HG02938 (cell line): ENCODE measurements at regions not wholly inside any gene's neighbourhood (a gene's known extent, or its start where the extent isn't known, plus 50 kb on each side); places are given as distances from the start of the nearest gene placed in this dataset.
"Not testable (repeated sequence)": the region's sequence is repeated elsewhere in the genome, so short reads cannot be mapped to it uniquely, and the experiment has no call there.

ENCODE experiments used
- ATAC-seq: cut with Tn5 transposase; IDR thresholded peaks from one replicate; pipeline ENCODE4 v1.9.1; 2021; ENCODE audit warnings: mild to moderate bottlenecking, moderate library complexity; ENCODE audit not compliant: unreplicated experiment

GRCh38 chr1:99361406-99361805 lies 97.1 kb downstream of the PLPPR4 start:
- ATAC-seq: no peak

- no peak for ATAC-seq
These were observed 99.2 kb downstream of the PLPPR4 start for GRCh38 chr1:99363531-99363930.

GRCh38 chr1:99365141-99365540 lies 100.8 kb downstream of the PLPPR4 start:
- ATAC-seq: no peak

- no peak for ATAC-seq
These were observed 101.3 kb downstream of the PLPPR4 start for GRCh38 chr1:99365545-99365944.

GRCh38 chr1:99369154-99369553 lies 104.9 kb downstream of the PLPPR4 start:
- ATAC-seq: no peak

GRCh38 chr1:99370476-99370875 lies 106.2 kb downstream of the PLPPR4 start:
- ATAC-seq: no peak

GRCh38 chr1:99371413-99371812 lies 107.1 kb downstream of the PLPPR4 start:
- no peak for ATAC-seq

- ATAC-seq: no peak
These were observed 109.8 kb downstream of the PLPPR4 start for GRCh38 chr1:99374109-99374508.

GRCh38 chr1:99374693-99375092 lies 110.4 kb downstream of the PLPPR4 start:
- not testable (repeated sequence) for ATAC-seq

GRCh38 chr1:99384021-99384420 lies 119.7 kb downstream of the PLPPR4 start:
- no peak for ATAC-seq

- ATAC-seq: no peak
These were observed 121.6 kb downstream of the PLPPR4 start for GRCh38 chr1:99385852-99386251.

GRCh38 chr1:99396389-99396788 lies 132.1 kb downstream of the PLPPR4 start:
- ATAC-seq: no peak

GRCh38 chr1:99397029-99397428 lies 132.7 kb downstream of the PLPPR4 start:
- no peak for ATAC-seq

- no peak for ATAC-seq
These were observed 133.6 kb downstream of the PLPPR4 start for GRCh38 chr1:99397863-99398262.

- ATAC-seq: not testable (repeated sequence)
These were observed 137.3 kb downstream of the PLPPR4 start for GRCh38 chr1:99401556-99401955.

- ATAC-seq: not testable (repeated sequence)
These were observed 140.1 kb downstream of the PLPPR4 start for GRCh38 chr1:99404399-99404798.

- ATAC-seq: not testable (repeated sequence)
These were observed 141.0 kb downstream of the PLPPR4 start for GRCh38 chr1:99405325-99405724.

GRCh38 chr1:99407018-99407417 lies 142.7 kb downstream of the PLPPR4 start:
- no peak for ATAC-seq

GRCh38 chr1:99424087-99424486 lies 159.8 kb downstream of the PLPPR4 start:
- ATAC-seq: no peak

GRCh38 chr1:99429754-99430153 lies 165.5 kb downstream of the PLPPR4 start:
- ATAC-seq: no peak

- no peak for ATAC-seq
These were observed 174.5 kb downstream of the PLPPR4 start for GRCh38 chr1:99438656-99439230.

- ATAC-seq: no peak
These were observed 175.3 kb downstream of the PLPPR4 start for GRCh38 chr1:99439433-99440075.
